GM10248 (cell line): ENCODE measurements at regions not wholly inside any gene's neighbourhood (a gene's known extent, or its start where the extent isn't known, plus 50 kb on each side); places are given as distances from the start of the nearest gene placed in this dataset.

Source experiments
- CTCF ChIA-PET: fragments of 300-600 bp; sonication (Branson Sonifier 250); formaldehyde crosslinking; extraction: SDS; loops from one replicate; lab custom pipeline; 2021; ENCODE audit warnings: antibody characterized with exemption; lab: Yijun Ruan, JAX
- POLR2A ChIA-PET: fragments of 350-650 bp; sonication (Branson Sonifier 250); formaldehyde crosslinking; extraction: SDS; loops from one replicate; lab custom pipeline; 2020; ENCODE audit warnings: antibody characterized with exemption; lab: Yijun Ruan, JAX
- DNase-seq: peaks from one replicate; pipeline ENCODE4 v3.0.0; 2012; ENCODE audit errors: extremely low spot score
- CTCF ChIP-seq: IDR thresholded peaks from 2 replicates; pipeline ENCODE4 v1.5.1; 2012; ENCODE audit warnings: mild to moderate bottlenecking, low read depth; ENCODE audit errors: extremely low read depth, missing control alignments, control extremely low read depth

- ChIA-PET CTCF (interaction anchor here (0.7 to 12.0 kb wide), 23 partner anchors 10 to 1061 kb away, joined by 3 to 126 read pairs (median 3); partner anchors contain the start of gene EDN1), POLR2A (no interaction called here)
- no peak for DNase-seq
- no peak for TF ChIP-seq CTCF
Observed at GRCh38 chr6:12606616-12607015, 110.0 kb upstream of the PHACTR1 start.

GRCh38 chr6:12608016-12608860 is 108.3 kb upstream of the PHACTR1 start:
- TF ChIP-seq CTCF: no peak
- peak; percentile 61 for DNase-seq
- POLR2A ChIA-PET: no interaction called here
- CTCF ChIA-PET: interaction anchor here (0.8 to 12.0 kb wide), 12 partner anchors 10 to 1023 kb away, joined by 3 to 126 read pairs (median 4); partner anchors contain the start of gene EDN1

- ChIA-PET POLR2A (no interaction called here), CTCF (interaction anchor here (0.8 to 12.0 kb wide), 9 partner anchors 10 to 1024 kb away, joined by 3 to 126 read pairs (median 4); partner anchors contain the start of gene EDN1)
- TF ChIP-seq CTCF: no peak
- no peak for DNase-seq
Observed at GRCh38 chr6:12608874-12609273, 107.7 kb upstream of the PHACTR1 start.

- no peak for TF ChIP-seq CTCF
- ChIA-PET POLR2A (no interaction called here), CTCF (interaction anchor here (12.0 kb wide), 1 partner anchor 318 kb away, joined by 126 read pairs; the partner anchor contains the start of gene EDN1)
- DNase-seq: no peak
Observed at GRCh38 chr6:12609751-12610150, 106.8 kb upstream of the PHACTR1 start.

- no peak for DNase-seq
- CTCF ChIA-PET: interaction anchor here (1.8 to 12.0 kb wide), 2 partner anchors 27 to 319 kb away, joined by 6 to 126 read pairs; partner anchors contain the start of gene EDN1
- POLR2A ChIA-PET: no interaction called here
- no peak for TF ChIP-seq CTCF
Observed at GRCh38 chr6:12610862-12611261, 105.7 kb upstream of the PHACTR1 start.

GRCh38 chr6:12613811-12614210 is 102.8 kb upstream of the PHACTR1 start:
- POLR2A ChIA-PET: no interaction called here

More at GRCh38 chr6:12613811-12614210, 102.8 kb upstream of the PHACTR1 start:
- TF ChIP-seq CTCF: no peak
- CTCF ChIA-PET: no interaction called here
- no peak for DNase-seq
